SU-DHL-6 (cell line): ENCODE measurements at regions not wholly inside any gene's neighbourhood (a gene's known extent, or its start where the extent isn't known, plus 50 kb on each side); places are given as distances from the start of the nearest gene placed in this dataset.
"Not testable (repeated sequence)": the region's sequence is repeated elsewhere in the genome, so short reads cannot be mapped to it uniquely, and the experiment has no call there.

Source experiments
- H2AFZ ChIP-seq: fragments of 200-600 bp; sonication (generic); 2 replicates; pipeline ENCODE4 v1.6.1; 2014; ENCODE audit warnings: low read depth, mild to moderate bottlenecking, moderate library complexity, mixed read lengths, antibody characterized with exemption, low read length; ENCODE audit not compliant: severe bottlenecking
- H3F3A ChIP-seq: fragments of 200-600 bp; shearing (Covaris generic); 2 replicates; pipeline ENCODE4 v1.6.0; 2016; ENCODE audit warnings: antibody characterized with exemption, mild to moderate bottlenecking; ENCODE audit not compliant: insufficient read depth
- H3K27ac ChIP-seq: fragments of 200-600 bp; sonication (generic); 2 replicates; pipeline ENCODE4 v1.5.1; 2016; ENCODE audit warnings: low read depth, mild to moderate bottlenecking, low read length, moderate library complexity, mixed read lengths
- H3K27me3 ChIP-seq: fragments of 200-600 bp; sonication (generic), shearing (Covaris generic); 2 replicates; pipeline ENCODE4 v1.6.0; 2014; ENCODE audit warnings: mild to moderate bottlenecking, low read length
- H3K36me3 ChIP-seq: fragments of 200-600 bp; sonication (generic); 2 replicates; pipeline ENCODE4 v1.6.1; 2014; ENCODE audit warnings: mild to moderate bottlenecking, low read length, mixed read lengths
- H3K4me2 ChIP-seq: fragments of 300-600, 200-600 bp; shearing (Covaris generic), sonication (generic); 2 replicates; pipeline ENCODE4 v1.6.0; 2014; ENCODE audit warnings: low read length, low read depth, mild to moderate bottlenecking; ENCODE audit not compliant: poor library complexity, severe bottlenecking
- H3K4me3 ChIP-seq: fragments of 200-600 bp; sonication (generic); 2 replicates; pipeline ENCODE4 v1.5.1; 2014; ENCODE audit warnings: antibody characterized with exemption, low read length, mild to moderate bottlenecking, mixed read lengths; ENCODE audit not compliant: insufficient read depth, poor library complexity, severe bottlenecking
- H3K79me2 ChIP-seq: fragments of 200-600 bp; sonication (generic); 2 replicates; pipeline ENCODE4 v1.6.1; 2014; ENCODE audit warnings: mild to moderate bottlenecking, low read length, moderate library complexity; ENCODE audit not compliant: insufficient read depth
- H3K9ac ChIP-seq: fragments of 200-600 bp; sonication (generic); 2 replicates; pipeline ENCODE4 v1.7.0; 2014; ENCODE audit warnings: mild to moderate bottlenecking, low read length
- H3K9me2 ChIP-seq: fragments of 200-600 bp; sonication (generic); replicated peaks from 2 replicates; pipeline ENCODE4 v1.6.1; 2014; ENCODE audit warnings: low read length; ENCODE audit not compliant: insufficient read depth
- H3K9me3 ChIP-seq: fragments of 200-600 bp; sonication (generic); 2 replicates; pipeline ENCODE4 v1.6.1; 2014; ENCODE audit warnings: low read length, mixed read lengths; ENCODE audit not compliant: insufficient read depth
- H4K20me1 ChIP-seq: fragments of 200-600 bp; sonication (generic); 2 replicates; pipeline ENCODE4 v1.6.1; 2014; ENCODE audit warnings: low read depth, mild to moderate bottlenecking, antibody characterized with exemption, low read length, moderate library complexity, mixed read lengths
- CTCF ChIP-seq: fragments of 200-600 bp; sonication (generic); IDR thresholded peaks from one replicate; pipeline ENCODE4 v1.5.1; 2017; ENCODE audit warnings: antibody characterized with exemption, mild to moderate bottlenecking, low read length, moderate library complexity; ENCODE audit not compliant: insufficient read depth, poor library complexity, severe bottlenecking
- EZH2phosphoT487 ChIP-seq: fragments of 200-600 bp; sonication (generic), shearing (Covaris generic); conservative IDR thresholded peaks from 2 replicates; pipeline ENCODE4 v1.6.1; 2018; ENCODE audit warnings: mild to moderate bottlenecking, antibody characterized with exemption, low read length, moderate library complexity, mixed read lengths

DNA sequence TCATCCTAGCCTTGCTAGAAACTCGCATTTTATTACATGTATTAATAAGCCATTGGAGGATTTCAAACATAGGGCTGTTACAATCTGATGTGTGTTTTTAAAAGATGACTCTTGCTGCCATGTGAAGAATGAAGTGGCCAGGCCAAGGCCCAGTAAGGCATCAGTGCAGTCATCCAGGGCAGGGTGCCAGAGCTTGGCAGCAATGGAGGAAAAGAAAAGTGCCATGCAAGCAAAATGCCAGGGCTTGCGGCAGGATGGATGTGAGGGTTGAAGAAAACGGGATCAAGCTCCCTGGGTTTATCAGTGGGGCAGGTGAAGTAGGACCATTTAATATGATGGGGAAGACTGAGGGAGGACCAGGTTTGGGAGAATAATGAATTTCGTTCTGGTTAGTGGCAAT, 183.6 kb downstream of the MINAR1 start:
- no peaks in the 10 kb centered on the region for H3F3A ChIP-seq
- no peak for TF ChIP-seq CTCF
- TF ChIP-seq EZH2phosphoT487 = no peak

DNA sequence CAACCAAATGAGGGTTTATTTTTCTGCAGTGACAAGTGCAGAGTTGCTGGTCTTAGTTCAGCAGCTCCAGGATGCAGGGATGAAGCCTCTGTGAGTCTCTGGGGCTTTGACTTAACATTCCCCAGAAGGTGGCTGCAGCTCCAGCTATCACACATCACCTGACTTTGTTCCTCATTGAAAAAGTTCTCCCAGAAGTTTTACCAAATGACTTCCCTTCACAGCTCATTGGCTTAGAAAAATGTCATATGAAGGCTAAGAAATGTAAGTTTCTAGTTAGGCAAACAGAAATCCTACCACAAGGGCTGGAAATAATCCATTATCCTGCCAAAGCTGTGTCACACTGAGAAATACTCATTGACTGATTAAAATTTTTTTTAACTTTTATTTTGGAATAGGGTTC, 184.9 kb downstream of the MINAR1 start:
- no peak overlapping the region for H3K27ac ChIP-seq
- H3K4me2 ChIP-seq = no peak overlapping the region
- H3K79me2 ChIP-seq = no peaks in the 10 kb centered on the region
- no peaks in the 10 kb centered on the region for H3K9me3 ChIP-seq
- no peaks in the 10 kb centered on the region for H3K27me3 ChIP-seq
- H4K20me1 ChIP-seq = no peaks in the 10 kb centered on the region
- H3K4me3 ChIP-seq = no peak overlapping the region
- H2AFZ ChIP-seq = no peak overlapping the region
- no peaks in the 10 kb centered on the region for H3F3A ChIP-seq
- H3K36me3 ChIP-seq = no peaks in the 10 kb centered on the region
- no peak overlapping the region for H3K9ac ChIP-seq
- no peak for TF ChIP-seq EZH2phosphoT487
- TF ChIP-seq CTCF = no peak
- no peaks in the 10 kb centered on the region for H3K9me2 ChIP-seq

More for the DNA sequence above, 183.6 kb downstream of the MINAR1 start:
- no peak overlapping the region for H3K4me3 ChIP-seq
- no peaks in the 10 kb centered on the region for H3K9me3 ChIP-seq
- no peaks in the 10 kb centered on the region for H3K9me2 ChIP-seq
- no peaks in the 10 kb centered on the region for H3K27me3 ChIP-seq
- no peaks in the 10 kb centered on the region for H3K36me3 ChIP-seq
- no peaks in the 10 kb centered on the region for H4K20me1 ChIP-seq
- no peaks in the 10 kb centered on the region for H3K79me2 ChIP-seq
- H3K4me2 ChIP-seq = no peak overlapping the region
- H2AFZ ChIP-seq = no peak overlapping the region
- H3K27ac ChIP-seq = no peak overlapping the region
- H3K9ac ChIP-seq = no peak overlapping the region

GRCh38 chr15:79620112-79620857, 188.1 kb downstream of the MINAR1 start:
- no peak overlapping the region for H3K4me3 ChIP-seq
- H3K27me3 ChIP-seq = no peaks in the 10 kb centered on the region
- no peaks in the 10 kb centered on the region for H3F3A ChIP-seq
- H3K4me2 ChIP-seq = no peak overlapping the region
- H3K36me3 ChIP-seq = no peaks in the 10 kb centered on the region
- TF ChIP-seq EZH2phosphoT487 (no peak), CTCF (no peak)
- H3K79me2 ChIP-seq = no peaks in the 10 kb centered on the region
- H3K27ac ChIP-seq = no peak overlapping the region
- no peaks in the 10 kb centered on the region for H3K9me2 ChIP-seq
- H3K9me3 ChIP-seq = no peaks in the 10 kb centered on the region
- no peaks in the 10 kb centered on the region for H4K20me1 ChIP-seq
- H3K9ac ChIP-seq = no peak overlapping the region
- no peak overlapping the region for H2AFZ ChIP-seq

GRCh38 chr15:79621805-79622204, 189.7 kb downstream of the MINAR1 start:
- not testable (repeated sequence) for H3K4me2 ChIP-seq, H3K9ac ChIP-seq, H3K27me3 ChIP-seq, H3K79me2 ChIP-seq, H3K27ac ChIP-seq, H3K9me3 ChIP-seq, H3K36me3 ChIP-seq, H2AFZ ChIP-seq, H4K20me1 ChIP-seq, H3K4me3 ChIP-seq, H3K9me2 ChIP-seq, H3F3A ChIP-seq
